ENCODE measurements at regions not wholly inside any gene's neighbourhood (a gene's known extent, or its start where the extent isn't known, plus 50 kb on each side); places are given as distances from the start of the nearest gene placed in this dataset.

DNA sequence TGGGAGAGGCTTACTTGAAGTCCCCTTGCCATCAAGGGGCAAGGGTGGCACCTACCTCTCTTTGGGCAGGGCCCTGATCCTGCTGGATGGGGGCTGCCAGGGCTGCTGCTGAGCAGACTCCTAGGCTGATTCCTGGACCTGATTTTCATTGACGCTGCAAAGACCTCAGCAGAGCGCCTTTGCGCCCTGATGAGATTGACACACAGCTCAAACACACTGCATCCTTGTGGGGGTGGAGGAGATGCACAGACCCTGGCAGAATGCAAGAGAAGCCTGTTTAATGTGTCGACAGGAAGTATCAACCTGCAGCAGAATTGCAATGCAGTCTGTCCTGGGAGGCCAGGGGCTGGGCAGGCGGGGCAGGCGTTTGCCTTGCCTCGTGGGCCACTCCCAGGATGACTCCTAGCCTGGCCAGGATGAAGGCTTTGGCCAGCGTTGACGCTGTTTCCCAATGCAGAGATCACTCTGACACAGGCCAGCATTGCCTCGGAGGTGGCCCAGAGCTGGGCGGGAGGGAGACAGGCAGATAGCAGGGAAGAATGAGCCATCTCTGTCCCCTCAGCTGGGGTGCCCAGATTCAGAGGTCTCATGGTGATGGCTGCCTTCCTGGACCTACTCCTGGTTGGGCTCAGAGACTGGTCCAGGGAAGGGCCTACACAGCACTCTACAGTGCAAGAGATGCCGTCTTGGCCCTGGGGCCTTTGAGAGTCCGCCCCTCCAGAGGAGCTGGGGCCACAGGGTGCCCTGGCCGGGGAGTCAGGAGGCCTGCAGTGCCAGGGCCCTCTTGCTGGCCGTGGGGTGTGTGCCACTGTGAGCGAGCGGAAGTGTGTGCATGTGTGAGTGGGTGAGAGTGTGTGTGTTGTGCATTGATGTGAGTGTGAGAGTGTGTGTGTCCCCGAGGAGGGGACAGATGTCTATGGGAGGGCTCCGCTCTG, 108.3 kb downstream of the KIF26A start:
- POLR2A ChIA-PET (ENCODE audit: unreplicated experiment): no interaction called here
- H3K36me3 ChIP-seq (ENCODE audit: low read depth): no peaks in the 10 kb centered on the region
- no peak overlapping the region for H2AFZ ChIP-seq
- H4K20me1 ChIP-seq (ENCODE audit: insufficient read depth): no peaks in the 10 kb centered on the region
- H3K9me3 ChIP-seq (ENCODE audit: insufficient read depth, low read depth): no peaks in the 10 kb centered on the region; the same call in 1 of the 2 replicates
- CTCF ChIA-PET: no interaction called here
- H3K27me3 ChIP-seq (ENCODE audit: insufficient read depth, low read depth): peaks cover 63% of the 10 kb centered on the region
- H3K4me3 ChIP-seq: no peak overlapping the region
- BruUV-seq (replicated peaks): no TSS peak
- no peaks in the 10 kb centered on the region for H3F3A ChIP-seq (ENCODE audit: insufficient read depth, low read depth)
- H3K4me2 ChIP-seq: no peak overlapping the region
- no peak overlapping the region for H3K27ac ChIP-seq
- TF ChIP-seq, protein P1, sequence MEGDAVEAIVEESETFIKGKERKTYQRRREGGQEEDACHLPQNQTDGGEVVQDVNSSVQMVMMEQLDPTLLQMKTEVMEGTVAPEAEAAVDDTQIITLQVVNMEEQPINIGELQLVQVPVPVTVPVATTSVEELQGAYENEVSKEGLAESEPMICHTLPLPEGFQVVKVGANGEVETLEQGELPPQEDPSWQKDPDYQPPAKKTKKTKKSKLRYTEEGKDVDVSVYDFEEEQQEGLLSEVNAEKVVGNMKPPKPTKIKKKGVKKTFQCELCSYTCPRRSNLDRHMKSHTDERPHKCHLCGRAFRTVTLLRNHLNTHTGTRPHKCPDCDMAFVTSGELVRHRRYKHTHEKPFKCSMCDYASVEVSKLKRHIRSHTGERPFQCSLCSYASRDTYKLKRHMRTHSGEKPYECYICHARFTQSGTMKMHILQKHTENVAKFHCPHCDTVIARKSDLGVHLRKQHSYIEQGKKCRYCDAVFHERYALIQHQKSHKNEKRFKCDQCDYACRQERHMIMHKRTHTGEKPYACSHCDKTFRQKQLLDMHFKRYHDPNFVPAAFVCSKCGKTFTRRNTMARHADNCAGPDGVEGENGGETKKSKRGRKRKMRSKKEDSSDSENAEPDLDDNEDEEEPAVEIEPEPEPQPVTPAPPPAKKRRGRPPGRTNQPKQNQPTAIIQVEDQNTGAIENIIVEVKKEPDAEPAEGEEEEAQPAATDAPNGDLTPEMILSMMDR (conservative IDR thresholded peaks at IDR 0.05): no peak
- no peak for TF ChIP-seq EZH2 (IDR thresholded peaks at IDR 0.05; ENCODE audit: low read depth)
- H3K9me2 ChIP-seq (ENCODE audit: insufficient read depth): no peaks in the 10 kb centered on the region
- H3K4me1 ChIP-seq (replicated peaks; ENCODE audit: insufficient read depth): no peaks in the 10 kb centered on the region
- DNase-seq: no peak
- intact Hi-C loops (cut with micrococcal nuclease; ENCODE audit: unreplicated experiment): no loop called here
- H3K79me2 ChIP-seq (ENCODE audit: low read depth): no peaks in the 10 kb centered on the region

GRCh38 chr14:104247336-104248202, 109.2 kb downstream of the KIF26A start:
- Histone ChIP-seq H3K27me3 (ENCODE audit: insufficient read depth, low read depth) (peaks cover 63% of the 10 kb centered on the region), H4K20me1 (ENCODE audit: insufficient read depth) (no peaks in the 10 kb centered on the region), H3K4me2 (no peak overlapping the region), H3F3A (ENCODE audit: insufficient read depth, low read depth) (no peaks in the 10 kb centered on the region), H2AFZ (no peak overlapping the region), H3K79me2 (ENCODE audit: low read depth) (no peaks in the 10 kb centered on the region), H3K9me2 (ENCODE audit: insufficient read depth) (no peaks in the 10 kb centered on the region), H3K36me3 (ENCODE audit: low read depth) (no peaks in the 10 kb centered on the region), H3K27ac (no peak overlapping the region), H3K4me3 (no peak overlapping the region), H3K4me1 (replicated peaks; ENCODE audit: insufficient read depth) (no peaks in the 10 kb centered on the region), H3K9me3 (ENCODE audit: insufficient read depth, low read depth) (no peaks in the 10 kb centered on the region; the same call in 1 of the 2 replicates)
- intact Hi-C loops (cut with micrococcal nuclease; ENCODE audit: unreplicated experiment): no loop called here
- no peak for DNase-seq
- CTCF ChIA-PET: no interaction called here
- TF ChIP-seq, protein P1 (conservative IDR thresholded peaks at IDR 0.05): no peak
- no peak for TF ChIP-seq EZH2 (IDR thresholded peaks at IDR 0.05; ENCODE audit: low read depth)
- BruUV-seq (replicated peaks): no TSS peak
- POLR2A ChIA-PET (ENCODE audit: unreplicated experiment): no interaction called here

GRCh38 chr14:104248203-104249055, 110.0 kb downstream of the KIF26A start:
- intact Hi-C loops (cut with micrococcal nuclease; ENCODE audit: unreplicated experiment): no loop called here
- BruUV-seq (replicated peaks): no TSS peak
- ChIA-PET POLR2A (ENCODE audit: unreplicated experiment) (no interaction called here), CTCF (no interaction called here)
- Histone ChIP-seq H2AFZ (no peak overlapping the region), H3K27me3 (ENCODE audit: insufficient read depth, low read depth) (peaks cover 63% of the 10 kb centered on the region), H3K4me3 (no peak overlapping the region), H3K79me2 (ENCODE audit: low read depth) (no peaks in the 10 kb centered on the region), H3K36me3 (ENCODE audit: low read depth) (no peaks in the 10 kb centered on the region), H3K27ac (no peak overlapping the region), H3K9me3 (ENCODE audit: insufficient read depth, low read depth) (no peaks in the 10 kb centered on the region), H3F3A (ENCODE audit: insufficient read depth, low read depth) (no peaks in the 10 kb centered on the region), H3K9me2 (ENCODE audit: insufficient read depth) (no peaks in the 10 kb centered on the region), H3K4me2 (no peak overlapping the region), H3K4me1 (replicated peaks; ENCODE audit: insufficient read depth) (no peaks in the 10 kb centered on the region), H4K20me1 (ENCODE audit: insufficient read depth) (no peaks in the 10 kb centered on the region)
- no peak for DNase-seq
- no peak for TF ChIP-seq EZH2 (IDR thresholded peaks at IDR 0.05; ENCODE audit: low read depth)
- TF ChIP-seq, protein P1 (conservative IDR thresholded peaks at IDR 0.05): no peak
